DOHH2 (cell line): ENCODE measurements at regions not wholly inside any gene's neighbourhood (a gene's known extent, or its start where the extent isn't known, plus 50 kb on each side); places are given as distances from the start of the nearest gene placed in this dataset.

ENCODE experiments used
- EZH2phosphoT487 ChIP-seq: fragments of 200-600 bp; sonication (generic); IDR thresholded peaks from 2 replicates; pipeline ENCODE4 v1.6.1; 2017; ENCODE audit warnings: borderline replicate concordance, mild to moderate bottlenecking, antibody characterized with exemption, low read length, moderate library complexity, mixed read lengths
- TF ChIP-seq, protein P1 (sequence below): fragments of 200-600 bp; sonication (generic); IDR thresholded peaks from one replicate; pipeline ENCODE4 v1.5.1; 2014; ENCODE audit warnings: antibody characterized with exemption, mild to moderate bottlenecking, low read depth, low read length; ENCODE audit not compliant: poor library complexity, severe bottlenecking

DNA sequence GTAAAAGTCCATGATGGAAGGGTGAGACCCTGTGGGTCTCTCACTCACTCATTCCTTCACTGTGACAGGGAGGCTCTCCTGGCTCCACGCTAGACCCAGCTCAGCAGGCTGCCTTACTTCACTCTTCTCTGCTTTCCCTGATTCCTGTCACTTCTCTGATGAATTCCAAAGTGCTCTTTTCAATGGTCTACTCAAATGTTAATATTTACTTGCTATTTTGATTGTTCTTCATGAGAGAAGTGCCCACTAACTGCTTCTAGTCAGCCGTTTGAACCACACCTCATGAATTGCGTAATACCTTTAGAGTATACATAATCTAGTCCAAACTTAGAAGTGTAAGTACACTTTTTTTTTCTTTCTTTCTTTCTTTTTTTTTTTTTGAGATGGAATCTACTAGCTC lies 1350.2 kb upstream of the RAG2 start:
- TF ChIP-seq, protein P1, sequence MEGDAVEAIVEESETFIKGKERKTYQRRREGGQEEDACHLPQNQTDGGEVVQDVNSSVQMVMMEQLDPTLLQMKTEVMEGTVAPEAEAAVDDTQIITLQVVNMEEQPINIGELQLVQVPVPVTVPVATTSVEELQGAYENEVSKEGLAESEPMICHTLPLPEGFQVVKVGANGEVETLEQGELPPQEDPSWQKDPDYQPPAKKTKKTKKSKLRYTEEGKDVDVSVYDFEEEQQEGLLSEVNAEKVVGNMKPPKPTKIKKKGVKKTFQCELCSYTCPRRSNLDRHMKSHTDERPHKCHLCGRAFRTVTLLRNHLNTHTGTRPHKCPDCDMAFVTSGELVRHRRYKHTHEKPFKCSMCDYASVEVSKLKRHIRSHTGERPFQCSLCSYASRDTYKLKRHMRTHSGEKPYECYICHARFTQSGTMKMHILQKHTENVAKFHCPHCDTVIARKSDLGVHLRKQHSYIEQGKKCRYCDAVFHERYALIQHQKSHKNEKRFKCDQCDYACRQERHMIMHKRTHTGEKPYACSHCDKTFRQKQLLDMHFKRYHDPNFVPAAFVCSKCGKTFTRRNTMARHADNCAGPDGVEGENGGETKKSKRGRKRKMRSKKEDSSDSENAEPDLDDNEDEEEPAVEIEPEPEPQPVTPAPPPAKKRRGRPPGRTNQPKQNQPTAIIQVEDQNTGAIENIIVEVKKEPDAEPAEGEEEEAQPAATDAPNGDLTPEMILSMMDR = no peak
- no peak for TF ChIP-seq EZH2phosphoT487
